ENCODE measurements at regions not wholly inside any gene's neighbourhood (a gene's known extent, or its start where the extent isn't known, plus 50 kb on each side); places are given as distances from the start of the nearest gene placed in this dataset.

DNA sequence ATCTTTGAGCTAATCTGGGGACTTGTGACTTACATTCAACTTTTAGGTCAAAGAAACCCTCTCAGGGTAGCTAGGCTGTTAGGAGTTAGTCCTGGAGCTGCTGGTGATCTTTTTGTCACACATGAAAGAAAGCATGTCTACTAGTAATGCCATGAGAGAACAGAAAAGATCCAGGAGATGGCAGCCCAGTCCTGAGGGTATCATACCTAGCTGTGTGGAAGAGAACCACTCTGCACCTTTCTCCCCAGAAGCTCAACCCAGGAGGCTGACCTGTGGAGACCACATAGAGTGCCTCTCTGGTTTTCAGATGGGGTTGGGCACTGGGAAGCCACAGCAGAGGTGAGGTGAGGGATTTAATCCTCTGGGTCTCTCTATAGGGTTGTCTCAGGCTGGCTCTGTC, 460.2 kb upstream of the UBE2E3 start:
- Histone ChIP-seq H3K9me3 (ENCODE audit: insufficient read depth, low read length) (no peaks in the 10 kb centered on the region), H3K9me2 (replicated peaks; ENCODE audit: insufficient read depth, low read length) (no peaks in the 10 kb centered on the region), H4K20me1 (ENCODE audit: low read depth, low read length) (no peaks in the 10 kb centered on the region), H3K4me3 (ENCODE audit: insufficient read depth, low read length, poor library complexity, severe bottlenecking) (no peak overlapping the region), H3K9ac (ENCODE audit: low read length) (no peak overlapping the region), H3K27ac (ENCODE audit: low read depth, low read length) (no peak overlapping the region), H2AFZ (ENCODE audit: low read depth, low read length, severe bottlenecking) (no peak overlapping the region), H3K4me2 (ENCODE audit: low read depth, low read length, poor library complexity, severe bottlenecking) (no peak overlapping the region), H3K36me3 (ENCODE audit: low read length) (no peaks in the 10 kb centered on the region), H3K27me3 (ENCODE audit: low read length) (no peaks in the 10 kb centered on the region), H3F3A (ENCODE audit: insufficient read depth) (no peaks in the 10 kb centered on the region), H3K79me2 (ENCODE audit: insufficient read depth, low read length) (no peaks in the 10 kb centered on the region)
- TF ChIP-seq, protein P1, sequence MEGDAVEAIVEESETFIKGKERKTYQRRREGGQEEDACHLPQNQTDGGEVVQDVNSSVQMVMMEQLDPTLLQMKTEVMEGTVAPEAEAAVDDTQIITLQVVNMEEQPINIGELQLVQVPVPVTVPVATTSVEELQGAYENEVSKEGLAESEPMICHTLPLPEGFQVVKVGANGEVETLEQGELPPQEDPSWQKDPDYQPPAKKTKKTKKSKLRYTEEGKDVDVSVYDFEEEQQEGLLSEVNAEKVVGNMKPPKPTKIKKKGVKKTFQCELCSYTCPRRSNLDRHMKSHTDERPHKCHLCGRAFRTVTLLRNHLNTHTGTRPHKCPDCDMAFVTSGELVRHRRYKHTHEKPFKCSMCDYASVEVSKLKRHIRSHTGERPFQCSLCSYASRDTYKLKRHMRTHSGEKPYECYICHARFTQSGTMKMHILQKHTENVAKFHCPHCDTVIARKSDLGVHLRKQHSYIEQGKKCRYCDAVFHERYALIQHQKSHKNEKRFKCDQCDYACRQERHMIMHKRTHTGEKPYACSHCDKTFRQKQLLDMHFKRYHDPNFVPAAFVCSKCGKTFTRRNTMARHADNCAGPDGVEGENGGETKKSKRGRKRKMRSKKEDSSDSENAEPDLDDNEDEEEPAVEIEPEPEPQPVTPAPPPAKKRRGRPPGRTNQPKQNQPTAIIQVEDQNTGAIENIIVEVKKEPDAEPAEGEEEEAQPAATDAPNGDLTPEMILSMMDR (IDR thresholded peaks at IDR 0.05; ENCODE audit: insufficient read depth, low read length, poor library complexity, severe bottlenecking): no peak
- TF ChIP-seq EZH2phosphoT487 (conservative IDR thresholded peaks at IDR 0.05; ENCODE audit: low read length): no peak

DNA sequence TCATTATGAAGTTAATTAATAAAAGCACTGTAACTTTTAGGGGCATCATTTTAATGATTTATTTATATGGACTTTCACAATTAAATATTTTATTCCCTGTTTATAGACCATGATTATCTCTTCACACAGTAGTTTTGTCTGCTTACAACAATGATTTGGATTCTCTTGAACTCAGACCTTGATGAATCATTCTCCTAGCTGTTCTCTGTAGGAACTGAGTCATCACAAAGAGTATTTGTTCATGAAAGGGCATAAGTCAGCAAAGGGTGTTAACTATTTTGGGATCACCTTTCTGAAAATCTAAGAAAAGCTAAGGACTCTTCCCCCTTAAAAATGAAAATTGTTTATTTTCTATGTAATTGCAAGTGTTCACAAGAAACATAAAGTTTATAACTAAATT, 461.1 kb upstream of the UBE2E3 start:
- Histone ChIP-seq H3K27me3 (ENCODE audit: low read length) (no peaks in the 10 kb centered on the region), H3K9me2 (replicated peaks; ENCODE audit: insufficient read depth, low read length) (no peaks in the 10 kb centered on the region), H3K79me2 (ENCODE audit: insufficient read depth, low read length) (no peaks in the 10 kb centered on the region), H2AFZ (ENCODE audit: low read depth, low read length, severe bottlenecking) (no peak overlapping the region), H3K4me2 (ENCODE audit: low read depth, low read length, poor library complexity, severe bottlenecking) (no peak overlapping the region), H3K9me3 (ENCODE audit: insufficient read depth, low read length) (no peaks in the 10 kb centered on the region), H3K27ac (ENCODE audit: low read depth, low read length) (no peak overlapping the region), H3F3A (ENCODE audit: insufficient read depth) (no peaks in the 10 kb centered on the region), H4K20me1 (ENCODE audit: low read depth, low read length) (no peaks in the 10 kb centered on the region), H3K36me3 (ENCODE audit: low read length) (no peaks in the 10 kb centered on the region), H3K9ac (ENCODE audit: low read length) (no peak overlapping the region), H3K4me3 (ENCODE audit: insufficient read depth, low read length, poor library complexity, severe bottlenecking) (no peak overlapping the region)
- TF ChIP-seq, protein P1 (IDR thresholded peaks at IDR 0.05; ENCODE audit: insufficient read depth, low read length, poor library complexity, severe bottlenecking): no peak
- TF ChIP-seq EZH2phosphoT487 (conservative IDR thresholded peaks at IDR 0.05; ENCODE audit: low read length): no peak

DNA sequence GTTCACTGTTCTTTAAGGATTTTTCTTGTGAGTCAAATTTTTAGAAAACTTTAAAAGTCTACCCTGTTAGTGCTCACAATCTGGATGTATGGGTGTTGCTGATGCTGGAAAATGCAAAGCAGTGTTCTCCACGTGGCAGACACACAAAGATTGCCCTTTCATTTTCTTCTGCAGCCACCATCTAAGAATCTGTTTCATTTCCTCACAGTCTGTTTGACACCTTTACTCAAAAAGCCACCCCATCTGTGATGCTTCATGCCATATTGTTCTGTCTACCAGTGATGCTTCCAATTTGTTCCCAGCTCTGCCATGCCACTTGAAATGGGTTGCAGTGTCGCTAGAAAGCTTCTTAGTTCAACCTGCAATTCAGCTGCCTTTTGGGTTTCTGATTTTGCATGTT, 464.2 kb upstream of the UBE2E3 start:
- Histone ChIP-seq H3K4me3 (ENCODE audit: insufficient read depth, low read length, poor library complexity, severe bottlenecking) (no peak overlapping the region), H3K36me3 (ENCODE audit: low read length) (no peaks in the 10 kb centered on the region), H3K9ac (ENCODE audit: low read length) (no peak overlapping the region), H3K27me3 (ENCODE audit: low read length) (no peaks in the 10 kb centered on the region), H2AFZ (ENCODE audit: low read depth, low read length, severe bottlenecking) (no peak overlapping the region), H3K79me2 (ENCODE audit: insufficient read depth, low read length) (no peaks in the 10 kb centered on the region), H3F3A (ENCODE audit: insufficient read depth) (no peaks in the 10 kb centered on the region), H3K9me2 (replicated peaks; ENCODE audit: insufficient read depth, low read length) (no peaks in the 10 kb centered on the region), H3K27ac (ENCODE audit: low read depth, low read length) (no peak overlapping the region), H3K9me3 (ENCODE audit: insufficient read depth, low read length) (no peaks in the 10 kb centered on the region), H3K4me2 (ENCODE audit: low read depth, low read length, poor library complexity, severe bottlenecking) (no peak overlapping the region), H4K20me1 (ENCODE audit: low read depth, low read length) (no peaks in the 10 kb centered on the region)
- TF ChIP-seq EZH2phosphoT487 (conservative IDR thresholded peaks at IDR 0.05; ENCODE audit: low read length): no peak
- TF ChIP-seq, protein P1 (IDR thresholded peaks at IDR 0.05; ENCODE audit: insufficient read depth, low read length, poor library complexity, severe bottlenecking): no peak

All from SU-DHL-6 (cell line).